ENCODE measurements at regions not wholly inside any gene's neighbourhood (a gene's known extent, or its start where the extent isn't known, plus 50 kb on each side); places are given as distances from the start of the nearest gene placed in this dataset.

- TF ChIP-seq CTCF (IDR thresholded peaks at IDR 0.05) = no peak
- peak overlapping the region in 1 of 2 donors; percentile 16 for H3K27ac ChIP-seq
- peaks cover 0 to under 1% of the 10 kb centered on the region in 2 donors for H3K4me1 ChIP-seq
- no peaks in the 10 kb centered on the region for H3K36me3 ChIP-seq
- no peak for DNase-seq (ENCODE audit: low spot score)
- H3K9me3 ChIP-seq = peaks cover 0 to 7% of the 10 kb centered on the region in 2 donors
- no peaks in the 10 kb centered on the region for H3K27me3 ChIP-seq
- H3K4me3 ChIP-seq = no peak overlapping the region
Measured at GRCh38 chr3:177590826-177591225, 393.5 kb upstream of the TBL1XR1 start.

- Histone ChIP-seq H3K36me3 (no peaks in the 10 kb centered on the region), H3K9me3 (peaks cover 0 to 7% of the 10 kb centered on the region in 2 donors), H3K4me3 (no peak overlapping the region), H3K27ac (peak overlapping the region in 1 of 2 donors; percentile 1), H3K4me1 (peaks cover 0 to 6% of the 10 kb centered on the region in 2 donors), H3K27me3 (no peaks in the 10 kb centered on the region)
- no peak for TF ChIP-seq CTCF (IDR thresholded peaks at IDR 0.05)
- no peak for DNase-seq (ENCODE audit: low spot score)
Measured at GRCh38 chr3:177591379-177591778, 394.1 kb upstream of the TBL1XR1 start.

GRCh38 chr3:177594096-177594495 is 396.8 kb upstream of the TBL1XR1 start:
- no peaks in the 10 kb centered on the region for H3K36me3 ChIP-seq
- H3K27me3 ChIP-seq = no peaks in the 10 kb centered on the region
- no peak for TF ChIP-seq CTCF (IDR thresholded peaks at IDR 0.05)
- H3K4me3 ChIP-seq = no peak overlapping the region
- DNase-seq (ENCODE audit: low spot score) = no peak
- no peaks in the 10 kb centered on the region for H3K9me3 ChIP-seq
- H3K27ac ChIP-seq = no peak overlapping the region
- H3K4me1 ChIP-seq = peaks cover 0 to 32% of the 10 kb centered on the region in 2 donors

GRCh38 chr3:177595530-177596188 is 398.4 kb upstream of the TBL1XR1 start:
- H3K9me3 ChIP-seq = no peaks in the 10 kb centered on the region
- no peak for DNase-seq (ENCODE audit: low spot score)
- no peaks in the 10 kb centered on the region for H3K27me3 ChIP-seq
- H3K27ac ChIP-seq = no peak overlapping the region
- no peak for TF ChIP-seq CTCF (IDR thresholded peaks at IDR 0.05)
- H3K36me3 ChIP-seq = no peaks in the 10 kb centered on the region
- peaks cover 0 to 32% of the 10 kb centered on the region in 2 donors for H3K4me1 ChIP-seq
- H3K4me3 ChIP-seq = no peak overlapping the region

- no peaks in the 10 kb centered on the region for H3K27me3 ChIP-seq
- no peaks in the 10 kb centered on the region for H3K36me3 ChIP-seq
- no peak overlapping the region for H3K4me3 ChIP-seq
- no peak overlapping the region for H3K27ac ChIP-seq
- no peak for TF ChIP-seq CTCF (IDR thresholded peaks at IDR 0.05)
- H3K4me1 ChIP-seq = peaks cover 0 to 32% of the 10 kb centered on the region in 2 donors
- DNase-seq (ENCODE audit: low spot score) = no peak
- H3K9me3 ChIP-seq = no peaks in the 10 kb centered on the region
Measured at GRCh38 chr3:177596248-177596815, 399.1 kb upstream of the TBL1XR1 start.
